ENCODE measurements at regions not wholly inside any gene's neighbourhood (a gene's known extent, or its start where the extent isn't known, plus 50 kb on each side); places are given as distances from the start of the nearest gene placed in this dataset.

DNA sequence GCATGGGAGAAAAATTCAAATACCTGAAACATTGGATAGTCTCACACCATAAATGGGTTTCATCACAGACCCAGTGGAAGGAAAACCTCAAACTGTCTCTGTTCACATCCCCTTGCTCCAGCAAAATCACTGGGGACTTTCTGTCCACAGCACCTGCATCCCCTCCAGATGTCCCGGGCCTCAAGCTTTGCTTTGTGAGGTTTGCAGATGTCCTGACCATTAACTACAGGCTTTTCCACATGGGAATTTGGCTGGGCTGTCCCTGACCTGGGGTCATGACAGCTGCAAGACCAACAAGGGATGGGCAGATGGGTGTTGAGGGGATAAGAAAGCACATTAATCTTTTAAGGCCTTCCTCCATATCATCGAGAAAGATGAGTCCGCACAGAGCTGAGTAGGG lies 427.9 kb downstream of the TXNL1 start:
- CTCF ChIA-PET (ENCODE audit: low intra/inter-chr PET ratio), result no interaction called here
- Histone ChIP-seq H3K27me3 (ENCODE audit: control insufficient read depth in 2 of 2, insufficient read depth in 2 of 2, low read length in 2 of 2) (no peaks in the 10 kb centered on the region), H3K9me3 (replicated peaks; ENCODE audit: control insufficient read depth, insufficient read depth, low read depth, low read length) (no peaks in the 10 kb centered on the region), H3K79me2 (ENCODE audit: control insufficient read depth, insufficient read depth, low read length) (no peaks in the 10 kb centered on the region), H3K27ac (ENCODE audit: extremely low read depth, low read depth, low read length) (no peak overlapping the region), H3K4me1 (replicated peaks in 1 of 2; ENCODE audit: control insufficient read depth in 2 of 2, insufficient read depth in 2 of 2, low read length in 2 of 2) (no peaks in the 10 kb centered on the region), H3K9ac (ENCODE audit: insufficient read depth in 1 of 2, low read depth in 2 of 2, low read length in 2 of 2) (no peak overlapping the region), H3K9me1 (ENCODE audit: control insufficient read depth, insufficient read depth, low read length) (no peaks in the 10 kb centered on the region), H3K4me2 (ENCODE audit: insufficient read depth, low read length) (no peak overlapping the region), H2AFZ (ENCODE audit: low read depth, low read length) (no peak overlapping the region), H3K36me3 (ENCODE audit: control insufficient read depth, insufficient read depth, low read length) (no peaks in the 10 kb centered on the region), H4K20me1 (replicated peaks; ENCODE audit: control insufficient read depth, insufficient read depth, low read length) (no peaks in the 10 kb centered on the region), H3K4me3 (no peak overlapping the region)
- POLR2A ChIA-PET, result no interaction called here
- DNase-seq (ENCODE audit: extremely low read depth in 1 of 4, low spot score in 3 of 4) (no peak), FAIRE-seq (no peak), ATAC-seq (no peak)
- in situ Hi-C loops (cut with MboI), result no loop called here
- TF ChIP-seq ARID1B (IDR thresholded peaks at IDR 0.05) (no peak), MTA3 (IDR thresholded peaks at IDR 0.05; ENCODE audit: borderline replicate concordance) (no peak), NFIX (CRISPR knock-in tag; IDR thresholded peaks at IDR 0.05; ENCODE audit: low read depth) (no peak), ZNF79 (CRISPR knock-in tag; IDR thresholded peaks at IDR 0.05; ENCODE audit: low read depth) (no peak), MXI1 (IDR thresholded peaks at IDR 0.05; ENCODE audit: low read depth, low read length) (no peak), HDGF (IDR thresholded peaks at IDR 0.05) (no peak), GATA2 (CRISPR knock-in tag; IDR thresholded peaks at IDR 0.05) (no peak), SP1 (CRISPR knock-in tag; IDR thresholded peaks at IDR 0.05) (no peak), DIDO1 (tag; IDR thresholded peaks at IDR 0.05; ENCODE audit: low read depth) (no peak)
- TF ChIP-seq, protein P1, sequence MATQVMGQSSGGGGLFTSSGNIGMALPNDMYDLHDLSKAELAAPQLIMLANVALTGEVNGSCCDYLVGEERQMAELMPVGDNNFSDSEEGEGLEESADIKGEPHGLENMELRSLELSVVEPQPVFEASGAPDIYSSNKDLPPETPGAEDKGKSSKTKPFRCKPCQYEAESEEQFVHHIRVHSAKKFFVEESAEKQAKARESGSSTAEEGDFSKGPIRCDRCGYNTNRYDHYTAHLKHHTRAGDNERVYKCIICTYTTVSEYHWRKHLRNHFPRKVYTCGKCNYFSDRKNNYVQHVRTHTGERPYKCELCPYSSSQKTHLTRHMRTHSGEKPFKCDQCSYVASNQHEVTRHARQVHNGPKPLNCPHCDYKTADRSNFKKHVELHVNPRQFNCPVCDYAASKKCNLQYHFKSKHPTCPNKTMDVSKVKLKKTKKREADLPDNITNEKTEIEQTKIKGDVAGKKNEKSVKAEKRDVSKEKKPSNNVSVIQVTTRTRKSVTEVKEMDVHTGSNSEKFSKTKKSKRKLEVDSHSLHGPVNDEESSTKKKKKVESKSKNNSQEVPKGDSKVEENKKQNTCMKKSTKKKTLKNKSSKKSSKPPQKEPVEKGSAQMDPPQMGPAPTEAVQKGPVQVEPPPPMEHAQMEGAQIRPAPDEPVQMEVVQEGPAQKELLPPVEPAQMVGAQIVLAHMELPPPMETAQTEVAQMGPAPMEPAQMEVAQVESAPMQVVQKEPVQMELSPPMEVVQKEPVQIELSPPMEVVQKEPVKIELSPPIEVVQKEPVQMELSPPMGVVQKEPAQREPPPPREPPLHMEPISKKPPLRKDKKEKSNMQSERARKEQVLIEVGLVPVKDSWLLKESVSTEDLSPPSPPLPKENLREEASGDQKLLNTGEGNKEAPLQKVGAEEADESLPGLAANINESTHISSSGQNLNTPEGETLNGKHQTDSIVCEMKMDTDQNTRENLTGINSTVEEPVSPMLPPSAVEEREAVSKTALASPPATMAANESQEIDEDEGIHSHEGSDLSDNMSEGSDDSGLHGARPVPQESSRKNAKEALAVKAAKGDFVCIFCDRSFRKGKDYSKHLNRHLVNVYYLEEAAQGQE (IDR thresholded peaks at IDR 0.05; ENCODE audit: borderline replicate concordance), result no peak
- TF ChIP-seq, protein P1 (CRISPR knock-in tag; IDR thresholded peaks at IDR 0.05; ENCODE audit: low read depth), result no peak
- TF ChIP-seq, protein P2, sequence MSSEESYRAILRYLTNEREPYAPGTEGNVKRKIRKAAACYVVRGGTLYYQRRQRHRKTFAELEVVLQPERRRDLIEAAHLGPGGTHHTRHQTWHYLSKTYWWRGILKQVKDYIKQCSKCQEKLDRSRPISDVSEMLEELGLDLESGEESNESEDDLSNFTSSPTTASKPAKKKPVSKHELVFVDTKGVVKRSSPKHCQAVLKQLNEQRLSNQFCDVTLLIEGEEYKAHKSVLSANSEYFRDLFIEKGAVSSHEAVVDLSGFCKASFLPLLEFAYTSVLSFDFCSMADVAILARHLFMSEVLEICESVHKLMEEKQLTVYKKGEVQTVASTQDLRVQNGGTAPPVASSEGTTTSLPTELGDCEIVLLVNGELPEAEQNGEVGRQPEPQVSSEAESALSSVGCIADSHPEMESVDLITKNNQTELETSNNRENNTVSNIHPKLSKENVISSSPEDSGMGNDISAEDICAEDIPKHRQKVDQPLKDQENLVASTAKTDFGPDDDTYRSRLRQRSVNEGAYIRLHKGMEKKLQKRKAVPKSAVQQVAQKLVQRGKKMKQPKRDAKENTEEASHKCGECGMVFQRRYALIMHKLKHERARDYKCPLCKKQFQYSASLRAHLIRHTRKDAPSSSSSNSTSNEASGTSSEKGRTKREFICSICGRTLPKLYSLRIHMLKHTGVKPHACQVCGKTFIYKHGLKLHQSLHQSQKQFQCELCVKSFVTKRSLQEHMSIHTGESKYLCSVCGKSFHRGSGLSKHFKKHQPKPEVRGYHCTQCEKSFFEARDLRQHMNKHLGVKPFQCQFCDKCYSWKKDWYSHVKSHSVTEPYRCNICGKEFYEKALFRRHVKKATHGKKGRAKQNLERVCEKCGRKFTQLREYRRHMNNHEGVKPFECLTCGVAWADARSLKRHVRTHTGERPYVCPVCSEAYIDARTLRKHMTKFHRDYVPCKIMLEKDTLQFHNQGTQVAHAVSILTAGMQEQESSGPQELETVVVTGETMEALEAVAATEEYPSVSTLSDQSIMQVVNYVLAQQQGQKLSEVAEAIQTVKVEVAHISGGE (CRISPR knock-in tag; IDR thresholded peaks at IDR 0.05), result no peak
- 0% methylated on average over 1 of the region's 3 CpGs for WGBS (ENCODE audit: insufficient coverage, low coverage, missing lambda C conversion rate)
- BruUV-seq (replicated peaks), result no TSS peak
- intact Hi-C loops (cut with micrococcal nuclease), result no loop called here
